GM12878 (cell line): ENCODE measurements at regions not wholly inside any gene's neighbourhood (a gene's known extent, or its start where the extent isn't known, plus 50 kb on each side); places are given as distances from the start of the nearest gene placed in this dataset.

Source experiments
- ATAC-seq: fragments of 200-7000 bp; cut with Tn5 transposase; 3 replicates; pipeline ENCODE4 v1.9.1; 2020; ENCODE audit warnings: mild to moderate bottlenecking, moderate library complexity
- BruUV-seq: library from RNA; stranded (reverse); fragments of 400-500 nt; replicated peaks from 2 replicates; lab custom pipeline; 2021; lab: Mats Ljungman, UMichigan
- CTCF ChIA-PET: fragments of 300-600 bp; sonication (Branson Sonifier 250); formaldehyde crosslinking; extraction: SDS; loops from one replicate; lab custom pipeline; 2021; ENCODE audit warnings: inconsistent platforms; lab: Yijun Ruan, JAX
- POLR2A ChIA-PET: fragments of 350-600 bp; formaldehyde crosslinking; extraction: SDS; loops from one replicate; lab custom pipeline; 2021; ENCODE audit warnings: inconsistent platforms; lab: Charles Lee
- RAD21 ChIA-PET: fragments of 300-600 bp; sonication (Branson Sonifier 250); formaldehyde crosslinking; loops from one replicate; lab custom pipeline; 2023; ENCODE audit warnings: antibody characterized with exemption; ENCODE audit not compliant: unreplicated experiment; lab: Charles Lee
- SMC1A ChIA-PET: fragments of 300-600 bp; sonication (Branson Sonifier 250); formaldehyde crosslinking; loops from one replicate; lab custom pipeline; 2023; ENCODE audit not compliant: unreplicated experiment, uncharacterized antibody; lab: Charles Lee
- DNase-seq: peaks from one replicate; pipeline ENCODE4 v3.0.0-alpha.2; 2011; ENCODE audit warnings: low read depth, low spot score
- FAIRE-seq: peaks from 3 replicates; lab custom pipeline; 2011; peaks lifted over from hg19 to GRCh38; lab: Jason Lieb, UNC
- H2AFZ ChIP-seq: 2 replicates; pipeline ENCODE4 v1.6.0; 2011; ENCODE audit warnings: low read depth, low read length, control low read depth; ENCODE audit not compliant: control insufficient read depth
- H3K27ac ChIP-seq: 2 replicates; pipeline ENCODE4 v1.5.1; 2011; ENCODE audit warnings: control low read depth; ENCODE audit not compliant: control insufficient read depth, insufficient read depth
- H3K27me3 ChIP-seq, 2 experiments: replicated peaks in 1 of 2; 2 replicates each; pipeline versions ENCODE4 v1.6.0 to v1.6.1; 2011; ENCODE audit warnings: low read length in 1 of 2; ENCODE audit not compliant: control insufficient read depth in 2 of 2, insufficient read depth in 2 of 2
- H3K36me3 ChIP-seq, 2 experiments: 2 replicates each; pipeline ENCODE4 v1.5.1; 2011; ENCODE audit warnings: low read length in 1 of 2; ENCODE audit not compliant: control insufficient read depth in 2 of 2, insufficient read depth in 2 of 2
- H3K4me1 ChIP-seq: 2 replicates; pipeline ENCODE4 v1.6.1; 2011; ENCODE audit warnings: mild to moderate bottlenecking, low read length, moderate library complexity, mixed read lengths; ENCODE audit not compliant: control insufficient read depth, insufficient read depth
- H3K4me2 ChIP-seq: 2 replicates; pipeline ENCODE4 v1.6.0; 2011; ENCODE audit warnings: control low read depth; ENCODE audit not compliant: control insufficient read depth, insufficient read depth
- H3K4me3 ChIP-seq: fragments of 200-600 bp; sonication (generic); 2 replicates; pipeline ENCODE4 v1.5.1; 2016
- H3K79me2 ChIP-seq: 2 replicates; pipeline ENCODE4 v1.6.0; 2011; ENCODE audit warnings: low read length; ENCODE audit not compliant: control insufficient read depth, insufficient read depth
- H3K9ac ChIP-seq: 2 replicates; pipeline ENCODE4 v1.8.0; 2011; ENCODE audit warnings: low read length, control low read depth, mixed read lengths; ENCODE audit not compliant: control insufficient read depth, insufficient read depth
- H3K9me3 ChIP-seq: replicated peaks from 3 replicates; pipeline ENCODE4 v1.5.1; 2011; ENCODE audit warnings: mild to moderate bottlenecking, low read length; ENCODE audit not compliant: control insufficient read depth, insufficient read depth
- H4K20me1 ChIP-seq: 2 replicates; pipeline ENCODE4 v1.6.0; 2011; ENCODE audit not compliant: control insufficient read depth, insufficient read depth
- ATF7 ChIP-seq: fragments of 450-650 bp; IDR thresholded peaks from 2 replicates; pipeline ENCODE4 v1.6.1; 2016; ENCODE audit warnings: low read depth, mild to moderate bottlenecking
- BRCA1 ChIP-seq: IDR thresholded peaks from 2 replicates; pipeline ENCODE4 v1.6.1; 2011; ENCODE audit warnings: low read depth, low read length, improper control_type of control experiment
- CBX5 ChIP-seq: sonication (generic); IDR thresholded peaks from 2 replicates; pipeline ENCODE4 v1.6.1; 2016; ENCODE audit warnings: low read depth, moderate library complexity, mild to moderate bottlenecking, inconsistent platforms
- CHD1 ChIP-seq: IDR thresholded peaks from 2 replicates; pipeline ENCODE4 v1.6.1; 2012; ENCODE audit warnings: low read depth, low read length, improper control_type of control experiment
- FOS ChIP-seq: IDR thresholded peaks from 3 replicates; pipeline ENCODE4 v1.6.1; 2011; ENCODE audit warnings: borderline replicate concordance; ENCODE audit not compliant: insufficient read length; ENCODE audit errors: extremely low read depth
- IKZF1 ChIP-seq: fragments of 450-650 bp; conservative IDR thresholded peaks from 2 replicates; pipeline ENCODE4 v1.6.1; 2017; ENCODE audit warnings: antibody characterized with exemption, mild to moderate bottlenecking
- JUND ChIP-seq: IDR thresholded peaks from 2 replicates; pipeline ENCODE4 v1.6.1; 2012; ENCODE audit warnings: low read depth, mild to moderate bottlenecking, low read length, improper control_type of control experiment, moderate library complexity
- SIN3A ChIP-seq: IDR thresholded peaks from 2 replicates; pipeline ENCODE4 v1.6.1; 2012; ENCODE audit warnings: low read depth, low read length, improper control_type of control experiment
- SP1 ChIP-seq: IDR thresholded peaks from one replicate; pipeline ENCODE4 v1.6.1; 2011; ENCODE audit warnings: low read depth, low read length
- YBX1 ChIP-seq: fragments of 450-650 bp; IDR thresholded peaks from 2 replicates; pipeline ENCODE4 v1.6.1; 2016; ENCODE audit warnings: antibody characterized with exemption
- WGBS: methylation state at CpG from one replicate; pipeline ENCODE4 v1.1.6; 2016; ENCODE audit warnings: low lambda C conversion rate; ENCODE audit not compliant: insufficient replicate concordance, insufficient coverage; ENCODE audit errors: missing lambda C conversion rate; 5-methylcytosine and 5-hydroxymethylcytosine counted together
- in situ Hi-C: fragments of 300-500 bp; cut with MboI; formaldehyde crosslinking; loops from 9 replicates; pipeline ENCODE4 v1.14.3; 2018; ENCODE audit warnings: mixed read lengths
- intact Hi-C: fragments of 100-400 bp; cut with micrococcal nuclease; formaldehyde crosslinking; loops from one replicate; pipeline ENCODE4 v1.14.2; 2022; ENCODE audit not compliant: unreplicated experiment
- TF ChIP-seq, protein P1 (sequence below): IDR thresholded peaks from 2 replicates; pipeline ENCODE4 v1.6.1; 2011; ENCODE audit warnings: low read depth, mild to moderate bottlenecking, low read length, moderate library complexity, borderline replicate concordance; ENCODE audit errors: extremely low read depth

DNA sequence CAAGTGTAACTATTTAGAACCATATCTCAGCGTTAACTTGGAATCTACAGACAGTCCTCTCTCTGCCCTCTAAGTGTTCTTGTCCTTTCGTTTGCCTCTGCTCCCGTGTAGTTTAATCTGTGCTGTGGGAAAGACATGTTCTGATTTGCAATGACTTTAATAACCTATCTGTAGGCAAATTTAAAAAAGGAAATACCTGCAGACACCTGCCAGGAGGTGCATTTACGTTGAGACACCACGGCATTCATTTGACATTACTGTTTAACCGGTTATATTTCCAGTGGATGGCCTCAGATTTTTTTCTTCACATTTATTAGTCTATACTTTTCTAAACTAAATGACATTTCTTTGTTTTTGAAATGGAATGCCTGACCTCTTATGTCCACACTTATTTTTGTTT lies 997.9 kb upstream of the PCDH7 start:
- Histone ChIP-seq H3K4me2 (no peak overlapping the region), H3K4me1 (no peaks in the 10 kb centered on the region), H3K9me3 (no peaks in the 10 kb centered on the region), H3K79me2 (no peaks in the 10 kb centered on the region), H3K36me3 (no peaks in the 10 kb centered on the region), H3K27ac (no peak overlapping the region), H4K20me1 (no peaks in the 10 kb centered on the region), H3K9ac (no peak overlapping the region), H2AFZ (no peak overlapping the region), H3K4me3 (no peak overlapping the region), H3K27me3 (no peaks in the 10 kb centered on the region)
- WGBS = 50% methylated on average over 6 of the region's 6 CpGs
- BruUV-seq = no TSS peak
- ChIA-PET SMC1A (no interaction called here), RAD21 (no interaction called here), POLR2A (no interaction called here), CTCF (no interaction called here)
- no peak for TF ChIP-seq CHD1
- no peak for TF ChIP-seq FOS
- TF ChIP-seq ATF7 = no peak
- TF ChIP-seq YBX1 = no peak
- no peak for TF ChIP-seq JUND
- TF ChIP-seq BRCA1 = no peak
- TF ChIP-seq SIN3A = no peak
- no peak for TF ChIP-seq IKZF1
- TF ChIP-seq, protein P1, sequence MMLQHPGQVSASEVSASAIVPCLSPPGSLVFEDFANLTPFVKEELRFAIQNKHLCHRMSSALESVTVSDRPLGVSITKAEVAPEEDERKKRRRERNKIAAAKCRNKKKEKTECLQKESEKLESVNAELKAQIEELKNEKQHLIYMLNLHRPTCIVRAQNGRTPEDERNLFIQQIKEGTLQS = no peak
- no peak for TF ChIP-seq SP1
- no peak for TF ChIP-seq CBX5
- ATAC-seq = no peak
- DNase-seq = no peak
- intact Hi-C loops = no loop called here
- no peak for FAIRE-seq
- in situ Hi-C loops = no loop called here
